Ramos (cell line): ENCODE measurements at regions not wholly inside any gene's neighbourhood (a gene's known extent, or its start where the extent isn't known, plus 50 kb on each side); places are given as distances from the start of the nearest gene placed in this dataset.

ENCODE experiments used
- in situ Hi-C: fragments of 300-500 bp; cut with MboI; formaldehyde crosslinking; loops from one replicate; pipeline ENCODE4 v1.14.3; 2022; ENCODE audit warnings: low sequenced_read_pairs; ENCODE audit not compliant: unreplicated experiment

GRCh38 chr6:14802514-14803160 is 443.2 kb upstream of the JARID2 start:
- in situ Hi-C loops: no loop called here

- in situ Hi-C loops: no loop called here
These were observed 441.7 kb upstream of the JARID2 start for GRCh38 chr6:14804001-14804784.

- in situ Hi-C loops: no loop called here
These were observed 441.1 kb upstream of the JARID2 start for GRCh38 chr6:14804785-14805210.

- in situ Hi-C loops: no loop called here
These were observed 439.8 kb upstream of the JARID2 start for GRCh38 chr6:14806101-14806500.

- in situ Hi-C loops: no loop called here
These were observed 438.7 kb upstream of the JARID2 start for GRCh38 chr6:14807130-14807529.

GRCh38 chr6:14807971-14808370 is 437.9 kb upstream of the JARID2 start:
- in situ Hi-C loops: no loop called here

GRCh38 chr6:14810021-14810420 is 435.8 kb upstream of the JARID2 start:
- in situ Hi-C loops: no loop called here

GRCh38 chr6:14811775-14812428 is 434.0 kb upstream of the JARID2 start:
- in situ Hi-C loops: no loop called here

GRCh38 chr6:14814016-14814415 is 431.9 kb upstream of the JARID2 start:
- in situ Hi-C loops: no loop called here

GRCh38 chr6:14816116-14816859 is 429.6 kb upstream of the JARID2 start:
- in situ Hi-C loops: no loop called here

- in situ Hi-C loops: no loop called here
These were observed 428.8 kb upstream of the JARID2 start for GRCh38 chr6:14817074-14817473.

- in situ Hi-C loops: no loop called here
These were observed 427.4 kb upstream of the JARID2 start for GRCh38 chr6:14818422-14818884.

- in situ Hi-C loops: no loop called here
These were observed 426.9 kb upstream of the JARID2 start for GRCh38 chr6:14819001-14819400.

- in situ Hi-C loops: no loop called here
These were observed 425.9 kb upstream of the JARID2 start for GRCh38 chr6:14819840-14820420.

- in situ Hi-C loops: no loop called here
These were observed 423.8 kb upstream of the JARID2 start for GRCh38 chr6:14822012-14822553.

GRCh38 chr6:14822679-14823078 is 423.2 kb upstream of the JARID2 start:
- in situ Hi-C loops: no loop called here

GRCh38 chr6:14824060-14824459 is 421.8 kb upstream of the JARID2 start:
- in situ Hi-C loops: no loop called here

GRCh38 chr6:14824484-14825275 is 421.2 kb upstream of the JARID2 start:
- in situ Hi-C loops: no loop called here

- in situ Hi-C loops: no loop called here
These were observed 419.4 kb upstream of the JARID2 start for GRCh38 chr6:14826456-14826855.
